GM18498 (cell line): ENCODE measurements at regions not wholly inside any gene's neighbourhood (a gene's known extent, or its start where the extent isn't known, plus 50 kb on each side); places are given as distances from the start of the nearest gene placed in this dataset.

Experiments
- ATAC-seq: cut with Tn5 transposase; IDR thresholded peaks from one replicate; pipeline ENCODE4 v1.9.1; 2021; ENCODE audit warnings: mild to moderate bottlenecking, moderate library complexity; ENCODE audit not compliant: unreplicated experiment

DNA sequence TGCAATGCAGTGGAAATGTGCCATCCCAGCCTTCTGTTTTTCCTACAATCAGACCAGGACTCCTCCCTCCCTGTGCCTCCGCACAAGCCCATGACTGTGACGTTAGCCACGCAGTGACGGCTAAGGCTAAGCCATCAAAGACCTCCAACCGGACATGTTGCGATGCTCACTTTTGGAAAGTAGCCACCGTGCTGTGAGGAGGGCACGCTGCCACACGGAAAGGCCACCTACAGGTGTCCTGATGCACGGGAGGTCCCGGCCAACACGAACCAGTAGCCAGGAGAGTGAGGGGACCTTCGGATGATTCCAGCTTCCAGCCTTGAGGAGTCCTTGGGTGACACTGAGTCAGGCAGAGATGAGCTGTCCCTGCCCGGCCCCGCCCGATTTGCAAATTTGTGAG lies 53.9 kb downstream of the FOXL1 start:
- ATAC-seq = no peak

GRCh38 chr16:86632944-86633343 lies 54.6 kb downstream of the FOXL1 start:
- ATAC-seq = no peak

DNA sequence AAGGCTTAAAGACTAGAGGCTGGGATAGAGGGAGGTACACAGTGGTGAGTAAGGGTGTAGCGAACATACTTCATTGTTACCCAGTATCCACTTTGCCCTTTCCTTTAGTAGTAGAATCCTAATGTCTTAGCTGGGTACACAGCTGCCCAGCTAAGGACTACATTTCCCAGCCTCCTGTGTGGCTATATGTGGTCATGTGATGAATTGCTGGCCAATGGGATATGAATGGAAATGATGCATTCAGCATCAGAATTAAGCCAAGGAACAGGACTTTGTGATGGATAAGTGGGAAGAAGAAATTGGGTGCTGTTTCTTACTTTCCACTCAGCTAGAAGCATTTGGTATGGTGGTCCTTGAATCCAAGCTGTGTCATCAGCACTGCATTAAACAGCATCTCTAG lies 55.9 kb downstream of the FOXL1 start:
- ATAC-seq = no peak

DNA sequence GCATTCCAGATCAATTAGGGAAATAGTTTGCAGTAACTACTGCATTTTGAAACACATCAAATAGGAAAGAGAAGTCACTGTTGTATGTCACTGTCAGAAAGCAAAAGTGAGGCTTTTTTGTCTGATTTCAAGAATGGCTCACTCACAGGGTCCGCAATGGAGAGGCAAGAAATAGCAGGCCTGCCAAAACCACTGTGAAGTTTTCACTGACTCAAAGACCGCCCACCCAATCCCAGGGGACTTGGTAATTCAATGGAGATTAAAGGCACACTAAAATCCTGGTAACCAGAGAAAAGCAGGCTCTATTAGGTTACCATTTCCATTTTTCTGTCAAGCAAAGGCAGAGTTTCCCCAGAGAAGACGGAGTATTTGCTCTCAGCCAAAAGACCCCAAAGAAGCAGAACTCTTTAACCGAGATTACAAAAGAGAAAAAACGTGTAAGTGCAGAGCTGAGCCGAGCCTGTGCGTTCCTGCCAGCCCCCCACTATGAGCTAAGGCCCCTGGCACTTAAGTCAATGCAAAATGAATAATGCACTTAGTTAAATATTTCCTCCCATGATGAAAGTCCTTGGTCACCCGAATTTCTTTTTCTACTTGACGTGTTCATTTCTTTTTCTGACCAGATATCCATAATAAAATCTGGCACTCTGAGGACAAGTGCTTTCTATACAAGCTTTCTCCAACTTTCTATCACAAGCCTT lies 57.0 kb downstream of the FOXL1 start:
- ATAC-seq = no peak

DNA sequence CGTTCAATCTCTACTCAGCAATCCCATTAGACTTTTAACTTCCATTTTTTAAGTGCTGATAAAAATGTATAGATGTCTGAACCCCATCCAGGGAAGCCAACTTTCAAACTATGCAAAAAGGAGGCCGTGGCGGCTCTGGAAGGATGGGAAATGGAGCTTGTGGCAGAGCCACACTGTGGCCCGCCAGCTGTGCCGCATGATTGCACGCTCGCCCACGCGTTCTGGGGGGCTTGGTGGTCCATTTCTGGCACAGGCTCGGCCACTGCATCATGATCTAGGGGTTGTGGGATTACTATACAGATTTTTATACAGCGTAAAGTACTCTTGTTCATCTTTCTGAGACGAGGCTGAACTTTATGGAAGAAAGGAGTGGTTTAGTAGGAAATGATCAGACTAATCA lies 57.6 kb downstream of the FOXL1 start:
- no peak for ATAC-seq

DNA sequence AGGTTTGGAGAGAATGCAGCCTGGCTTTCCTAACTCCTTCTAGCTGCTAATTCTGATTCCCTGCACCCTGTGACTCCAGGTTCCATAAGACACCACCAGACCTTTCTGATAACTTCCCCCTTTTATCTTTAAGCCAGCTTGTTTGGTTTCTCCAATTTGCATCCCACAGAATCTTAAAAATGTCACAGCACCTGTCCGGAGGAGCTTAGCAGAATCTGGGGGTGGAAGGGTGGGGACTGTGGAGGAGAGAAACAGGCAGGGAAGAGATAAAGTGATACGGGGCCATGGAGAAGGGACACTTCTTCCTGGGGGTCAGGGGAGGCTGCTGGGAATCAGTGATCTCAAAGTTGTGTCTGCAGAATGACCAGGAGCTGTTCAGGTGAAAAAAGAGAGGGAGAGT lies 59.4 kb downstream of the FOXL1 start:
- ATAC-seq = no peak

GRCh38 chr16:86638642-86639041 lies 60.3 kb downstream of the FOXL1 start:
- no peak for ATAC-seq

GRCh38 chr16:86639354-86639753 lies 61.0 kb downstream of the FOXL1 start:
- no peak for ATAC-seq

GRCh38 chr16:86640265-86640843 lies 62.0 kb downstream of the FOXL1 start:
- ATAC-seq = no peak

- no peak for ATAC-seq
Measured at GRCh38 chr16:86642087-86642486, 63.7 kb downstream of the FOXL1 start.

GRCh38 chr16:86643671-86644070 lies 65.3 kb downstream of the FOXL1 start:
- no peak for ATAC-seq

GRCh38 chr16:86647561-86647960 lies 69.2 kb downstream of the FOXL1 start:
- no peak for ATAC-seq

DNA sequence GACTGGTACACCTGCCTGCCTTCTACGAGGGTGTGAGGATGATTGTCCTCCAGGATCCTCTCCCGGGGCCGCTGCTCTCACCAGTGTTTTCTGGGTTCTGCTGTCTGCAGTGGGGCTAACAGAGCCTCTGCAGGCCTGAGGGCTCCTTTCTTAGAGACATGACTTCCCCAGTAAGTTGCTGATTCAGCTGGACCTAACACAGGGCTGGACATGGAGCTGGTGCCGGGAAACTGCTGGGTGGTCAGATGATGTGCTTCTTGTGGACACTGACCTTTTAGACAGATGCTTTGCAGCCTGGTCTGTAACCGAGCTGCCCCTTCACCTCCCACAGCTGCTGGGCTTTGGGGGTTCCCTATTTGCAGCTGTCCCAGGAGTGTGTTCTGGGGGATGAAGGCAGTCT lies 71.5 kb downstream of the FOXL1 start:
- no peak for ATAC-seq

DNA sequence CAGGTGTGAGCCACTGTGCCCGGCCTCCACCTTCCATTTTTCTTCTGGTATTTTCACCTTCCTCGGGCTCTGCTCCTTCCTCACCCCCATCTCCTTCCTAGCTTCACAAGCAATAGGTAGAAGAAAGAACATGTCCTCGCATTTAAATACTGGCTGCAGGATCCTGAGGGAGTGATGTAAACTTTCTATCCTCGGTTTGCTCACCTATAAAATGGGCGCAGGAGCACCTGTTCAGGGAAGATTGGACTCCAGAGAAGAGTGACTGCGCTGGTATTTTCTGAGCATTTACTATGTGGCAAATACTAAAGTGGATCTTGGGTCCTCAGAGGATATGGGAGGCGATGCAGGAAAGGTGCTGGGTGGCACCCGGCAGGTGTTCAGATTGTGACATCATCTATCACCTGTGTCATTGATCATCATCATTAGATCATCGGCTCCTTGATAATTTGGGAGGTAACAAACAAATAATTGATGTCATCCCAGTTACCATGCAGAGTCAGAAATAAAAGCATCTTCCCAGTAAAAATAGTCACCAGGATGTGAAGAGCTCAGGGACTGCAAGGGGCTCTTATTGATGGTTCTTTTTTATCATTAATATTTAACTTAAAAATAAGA lies 72.8 kb downstream of the FOXL1 start:
- ATAC-seq = no peak

GRCh38 chr16:86651823-86652222 lies 73.5 kb downstream of the FOXL1 start:
- no peak for ATAC-seq

GRCh38 chr16:86653285-86654006 lies 75.1 kb downstream of the FOXL1 start:
- no peak for ATAC-seq

DNA sequence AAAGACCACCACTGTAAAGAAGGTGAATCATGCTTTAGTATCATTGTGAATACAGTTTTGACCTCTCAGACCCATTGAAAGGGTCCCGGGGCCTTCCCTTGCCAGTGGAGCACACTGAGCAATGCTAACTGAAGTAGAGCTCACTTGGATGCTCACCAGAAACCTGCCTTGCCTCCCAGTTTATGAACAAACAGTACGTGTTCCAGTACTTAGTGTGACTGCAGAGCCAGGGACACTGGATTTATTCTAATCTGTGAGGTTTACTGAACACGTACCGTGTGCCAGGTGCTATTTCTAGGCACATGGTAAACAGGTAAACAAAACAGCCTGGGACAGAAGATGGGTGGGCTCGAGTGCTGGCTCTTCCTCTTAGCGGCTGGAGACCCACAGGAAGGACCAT lies 79.6 kb downstream of the FOXL1 start:
- ATAC-seq = no peak

- ATAC-seq = no peak
Measured at GRCh38 chr16:86660623-86661022, 82.3 kb downstream of the FOXL1 start.

DNA sequence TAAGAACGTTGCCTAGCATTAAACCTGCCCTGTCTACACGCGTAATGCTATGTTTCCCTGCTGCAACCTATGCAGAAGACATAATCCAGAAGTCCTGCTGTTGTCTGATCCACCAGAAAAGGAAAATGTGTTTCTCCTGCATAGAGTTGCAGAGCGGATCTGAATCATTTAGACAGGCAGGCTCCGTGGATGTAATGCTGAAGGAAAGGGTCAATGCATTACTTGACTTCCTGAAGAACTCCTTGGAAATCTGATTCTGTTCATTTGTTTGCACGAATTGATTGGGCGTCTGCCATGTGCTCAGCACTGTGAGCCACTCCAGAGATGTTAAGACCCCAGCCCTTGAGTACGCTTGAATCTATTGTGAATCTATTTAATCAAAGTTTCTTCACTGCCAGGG lies 83.4 kb downstream of the FOXL1 start:
- no peak for ATAC-seq

- ATAC-seq = no peak
Measured at GRCh38 chr16:86662195-86662594, 83.8 kb downstream of the FOXL1 start.

DNA sequence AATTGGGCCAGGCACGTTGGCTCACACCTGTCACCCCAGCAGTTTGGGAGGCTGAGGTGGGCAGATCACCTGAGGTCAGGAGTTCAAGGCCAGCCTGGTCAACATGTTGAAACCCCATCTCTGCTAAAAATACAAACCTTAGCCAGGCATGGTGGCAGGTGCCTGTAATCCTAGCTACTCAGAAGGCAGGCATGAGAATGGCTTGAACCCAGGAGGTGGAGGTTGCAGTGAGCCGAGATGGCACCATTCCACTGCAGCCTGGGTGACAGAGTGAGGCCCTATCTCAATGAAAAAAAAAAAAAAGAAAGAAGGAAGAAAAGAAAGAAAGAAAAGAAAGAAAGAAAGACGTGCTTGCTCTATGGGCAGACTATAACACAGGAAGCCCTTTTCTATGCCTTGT lies 84.4 kb downstream of the FOXL1 start:
- no peak for ATAC-seq
